Mucosa of gallbladder (tissue), 1 donor: ENCODE measurements at regions not wholly inside any gene's neighbourhood (a gene's known extent, or its start where the extent isn't known, plus 50 kb on each side); places are given as distances from the start of the nearest gene placed in this dataset.
A peak's percentile ranks its signal among the peaks of the same experiment; 100 is the strongest.

Experiments
- DNase-seq: peaks from one replicate; pipeline ENCODE4 v3.0.0-alpha.2; 2020; ENCODE audit warnings: low spot score
- donor health status: DM: no; HTN: no; CAD: no.

DNA sequence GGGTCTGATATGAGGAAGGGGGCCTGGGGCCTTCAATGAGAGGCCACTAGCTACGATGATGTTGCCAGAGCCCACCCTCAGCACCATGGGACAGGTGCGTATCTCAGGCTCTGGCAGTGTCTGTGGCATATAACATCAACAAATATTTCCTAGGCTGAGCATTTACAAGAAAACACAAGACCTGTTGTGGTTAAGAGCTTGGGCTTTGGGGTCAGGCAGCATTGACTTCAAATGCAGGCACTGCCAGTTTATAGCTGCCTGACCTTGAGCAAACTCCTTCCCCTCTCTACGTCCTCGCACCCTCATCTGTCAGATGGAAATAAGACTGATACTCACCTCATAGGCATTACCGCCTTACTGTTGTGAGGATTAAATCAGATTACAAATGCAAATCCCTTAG lies 156.0 kb downstream of the KATNAL1 start:
- no peak for DNase-seq

GRCh38 chr13:30149248-30149647 lies 158.1 kb downstream of the KATNAL1 start:
- no peak for DNase-seq

DNA sequence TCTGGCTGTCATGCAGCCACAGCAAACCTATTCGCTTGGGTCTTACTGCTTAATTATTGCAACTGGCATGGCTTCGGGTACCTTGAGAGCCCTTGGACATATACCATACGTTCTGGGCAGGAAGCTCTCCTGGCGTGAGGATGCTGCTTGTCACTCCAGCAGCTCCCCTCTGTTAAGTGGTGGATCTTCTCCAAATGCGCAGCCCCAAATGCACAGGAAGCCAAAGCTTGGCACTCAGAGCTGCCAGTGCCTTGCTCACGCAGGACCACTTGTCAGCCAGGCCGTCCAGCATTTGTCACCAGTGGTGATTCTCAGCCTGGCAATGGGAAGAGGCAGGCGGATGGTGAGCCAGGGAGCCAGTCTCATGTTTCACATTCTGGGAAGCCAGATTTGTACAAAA lies 158.6 kb downstream of the KATNAL1 start:
- DNase-seq: no peak

GRCh38 chr13:30148171-30148754 lies 159.1 kb downstream of the KATNAL1 start:
- DNase-seq: no peak

GRCh38 chr13:30147421-30147820 lies 159.9 kb downstream of the KATNAL1 start:
- no peak for DNase-seq

GRCh38 chr13:30147015-30147414 lies 160.3 kb downstream of the KATNAL1 start:
- no peak for DNase-seq

- DNase-seq: no peak
Measured at GRCh38 chr13:30145709-30146367, 161.5 kb downstream of the KATNAL1 start.

DNA sequence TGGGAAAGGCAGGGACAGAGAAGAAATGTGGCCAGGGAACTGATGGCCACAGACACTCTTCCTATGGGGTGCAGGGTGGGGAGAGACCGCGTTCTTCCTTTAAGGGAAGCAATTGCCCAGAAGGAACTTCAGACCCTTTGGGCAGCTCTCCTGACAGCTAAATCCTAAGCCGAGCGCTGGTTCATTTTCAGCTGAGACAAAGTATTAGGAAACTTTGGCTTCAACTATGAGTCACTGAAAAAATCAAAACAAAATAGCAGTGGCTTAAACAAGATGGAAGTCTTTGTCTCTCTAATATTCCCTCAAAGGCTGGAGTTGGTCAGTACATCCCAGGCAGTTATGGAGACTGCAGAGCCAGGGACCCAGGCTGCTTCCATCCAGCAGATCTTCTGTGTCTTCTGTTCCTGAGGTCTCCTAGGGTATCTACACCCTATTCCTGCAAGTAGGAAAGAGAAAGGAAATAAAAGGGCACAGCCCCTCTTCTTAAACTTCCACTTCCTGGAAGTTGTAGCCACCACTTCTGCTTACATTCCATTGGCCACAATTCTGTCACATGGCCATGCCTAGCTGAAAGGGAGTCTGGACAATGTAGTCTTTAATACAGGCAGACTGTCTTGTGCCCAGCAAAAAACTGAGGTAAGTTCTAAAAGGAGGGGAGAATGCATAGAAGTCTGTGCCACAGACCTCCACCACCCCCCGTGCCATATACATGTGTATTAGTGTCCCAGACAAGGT lies 163.5 kb downstream of the KATNAL1 start:
- no peak for DNase-seq

GRCh38 chr13:30142486-30143211 lies 164.7 kb downstream of the KATNAL1 start:
- DNase-seq: peak; percentile 23

DNA sequence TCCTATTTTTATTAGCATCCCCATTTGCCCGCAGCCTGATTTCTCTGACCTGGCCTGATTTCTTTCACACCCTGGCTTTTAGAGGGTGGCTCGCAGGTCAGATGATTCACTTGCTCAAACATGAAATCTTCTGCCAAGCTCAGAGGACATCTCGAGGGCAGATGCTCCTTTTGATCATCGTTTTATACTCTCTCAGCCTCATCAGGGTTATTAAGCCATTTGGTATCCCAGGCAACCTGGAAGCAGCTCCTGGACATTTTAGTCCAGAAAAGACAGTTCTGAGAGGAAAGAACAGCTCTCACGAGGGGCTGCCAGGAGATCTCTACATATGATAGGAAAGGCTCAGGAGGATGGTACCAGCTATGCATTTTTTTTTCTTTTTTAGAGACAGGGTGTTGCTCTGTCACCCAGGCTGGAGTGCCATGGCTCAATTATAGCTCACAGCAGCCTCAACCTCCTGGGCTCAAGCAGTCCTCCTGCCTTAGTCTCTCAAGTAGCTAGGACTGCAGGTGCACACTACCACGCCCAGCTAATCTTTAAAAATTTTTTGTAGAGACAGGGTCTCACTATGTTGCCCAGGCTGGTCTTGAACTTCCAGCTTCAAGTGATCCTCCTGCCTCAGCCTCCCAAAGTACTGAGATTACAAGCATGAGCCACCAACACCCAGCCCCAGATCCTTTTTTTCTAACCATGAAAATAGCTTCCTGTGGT lies 165.4 kb downstream of the KATNAL1 start:
- DNase-seq: no peak

DNA sequence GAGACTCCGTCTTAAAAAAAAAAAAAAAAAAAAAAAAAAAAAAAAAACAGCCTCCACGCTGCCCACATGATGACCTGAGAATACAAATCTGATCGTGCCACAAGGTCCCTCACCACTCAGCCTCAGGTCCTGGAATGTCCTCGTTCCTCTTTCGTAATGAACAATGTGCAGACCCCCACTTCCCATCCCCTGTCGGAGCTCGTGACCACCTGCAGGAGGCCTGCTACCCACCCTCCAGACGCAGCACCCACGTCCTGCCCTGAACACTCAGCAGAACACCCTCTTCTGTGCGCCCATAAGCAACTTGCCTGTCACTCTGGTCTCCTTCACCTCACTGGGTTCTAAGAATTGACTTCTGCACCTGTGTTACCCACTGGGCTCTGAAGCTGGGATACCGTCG lies 166.4 kb downstream of the KATNAL1 start:
- no peak for DNase-seq

GRCh38 chr13:30138511-30138910 lies 168.8 kb downstream of the KATNAL1 start:
- DNase-seq: no peak

GRCh38 chr13:30135868-30136267 lies 171.5 kb downstream of the KATNAL1 start:
- DNase-seq: no peak

DNA sequence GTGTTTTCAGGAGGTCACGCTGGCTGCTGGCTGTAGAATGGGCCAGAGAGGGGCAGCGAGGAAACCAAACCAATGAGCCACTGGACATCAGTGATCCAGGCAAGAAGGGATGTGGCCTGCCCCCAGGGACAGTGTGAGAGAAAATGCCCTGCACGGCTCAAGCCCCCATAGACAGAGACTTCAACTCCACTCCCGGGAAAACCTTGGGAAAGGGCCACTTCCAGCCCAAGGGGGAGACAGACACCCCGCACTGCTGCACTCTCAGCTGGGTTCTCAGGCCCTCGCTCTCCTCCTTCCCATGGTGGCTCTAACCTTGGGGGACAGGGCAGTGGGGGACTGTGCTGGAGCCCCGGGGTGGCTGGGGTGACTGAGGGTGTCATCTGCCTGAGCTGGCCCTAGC lies 172.0 kb downstream of the KATNAL1 start:
- DNase-seq: no peak

- DNase-seq: no peak
Measured at GRCh38 chr13:30134578-30134977, 172.8 kb downstream of the KATNAL1 start.

DNA sequence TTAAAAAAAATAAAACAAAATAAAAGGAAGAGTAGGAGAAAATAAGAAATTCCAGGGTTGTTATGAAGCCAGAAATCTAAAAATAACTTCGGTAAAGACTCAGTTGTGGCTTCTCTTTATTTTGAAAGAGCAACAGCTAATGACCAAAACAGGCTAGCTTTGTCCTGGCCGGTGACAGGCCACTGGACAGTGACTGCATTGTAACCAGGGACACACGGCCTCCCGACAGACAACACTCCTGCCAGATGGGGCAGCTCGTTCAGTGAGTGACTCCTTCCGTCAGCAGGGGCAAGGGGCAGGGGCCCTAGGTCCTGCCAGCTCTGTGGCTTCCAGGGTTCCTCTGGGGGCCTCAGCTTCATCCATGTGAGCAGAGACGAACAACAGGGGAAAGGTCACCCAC lies 173.4 kb downstream of the KATNAL1 start:
- no peak for DNase-seq

DNA sequence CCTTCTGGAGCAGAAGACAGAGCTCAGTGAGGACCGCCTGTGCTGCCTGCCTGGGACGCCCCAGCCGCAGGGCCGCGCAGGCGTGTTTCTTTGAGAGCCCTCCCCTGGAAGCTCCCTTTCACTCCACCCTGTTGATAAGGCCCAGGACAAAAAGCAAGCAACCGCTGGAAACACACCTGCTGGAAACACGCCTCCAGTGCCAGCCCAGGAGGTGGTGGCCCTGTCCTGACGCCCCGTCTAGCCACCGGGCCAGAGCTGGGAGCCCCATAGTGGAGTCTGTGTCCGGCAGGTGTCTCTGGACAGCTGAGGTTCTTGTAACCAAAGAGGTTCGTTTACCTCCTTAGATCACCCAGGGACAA lies 173.8 kb downstream of the KATNAL1 start:
- no peak for DNase-seq

DNA sequence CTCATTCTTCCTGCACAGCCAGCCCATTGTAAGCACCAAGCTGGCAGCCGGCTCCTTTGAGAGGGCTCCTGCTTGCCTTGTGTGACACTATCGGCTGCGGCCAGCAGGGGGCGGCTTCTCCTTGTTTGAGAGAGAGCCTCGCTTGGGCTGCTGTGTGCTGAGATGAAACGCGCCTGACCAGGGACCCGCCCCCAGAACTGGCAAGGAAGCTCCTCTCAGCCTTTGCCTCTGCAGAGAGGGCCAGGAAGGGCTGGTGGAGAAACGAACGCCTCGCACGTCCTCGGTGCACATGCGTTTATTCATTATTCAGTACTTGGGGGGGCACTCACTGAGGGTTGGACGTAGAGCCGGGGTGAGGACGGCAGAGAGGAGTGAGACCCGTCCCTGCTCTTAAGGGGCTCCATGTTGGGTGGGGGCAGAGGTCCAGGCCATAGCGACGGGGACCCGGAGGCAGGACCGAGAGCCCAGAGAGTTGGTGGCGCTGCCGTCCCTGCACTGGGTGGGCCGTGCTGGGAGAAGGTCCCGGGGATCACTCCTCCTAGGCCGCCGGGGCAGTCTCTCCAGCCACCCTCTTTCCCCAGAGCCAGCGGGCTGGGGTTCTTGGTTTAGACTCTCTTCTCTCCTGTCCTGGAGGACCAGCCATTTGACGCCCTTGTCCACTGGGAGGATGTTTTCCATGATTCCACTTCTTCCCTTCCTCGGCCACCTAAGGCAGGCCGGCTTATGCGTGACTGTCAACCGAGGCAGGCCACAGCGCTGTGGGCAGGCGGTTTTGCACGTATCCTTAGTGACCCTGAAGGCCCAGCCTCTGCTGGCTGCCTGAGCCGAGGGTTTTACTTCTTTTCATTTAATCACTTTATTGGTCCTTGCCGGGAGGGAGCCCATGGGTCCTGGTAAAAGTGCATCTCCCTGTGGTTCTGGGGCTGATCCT lies 174.5 kb downstream of the KATNAL1 start:
- peak; percentile 96 for DNase-seq

DNA sequence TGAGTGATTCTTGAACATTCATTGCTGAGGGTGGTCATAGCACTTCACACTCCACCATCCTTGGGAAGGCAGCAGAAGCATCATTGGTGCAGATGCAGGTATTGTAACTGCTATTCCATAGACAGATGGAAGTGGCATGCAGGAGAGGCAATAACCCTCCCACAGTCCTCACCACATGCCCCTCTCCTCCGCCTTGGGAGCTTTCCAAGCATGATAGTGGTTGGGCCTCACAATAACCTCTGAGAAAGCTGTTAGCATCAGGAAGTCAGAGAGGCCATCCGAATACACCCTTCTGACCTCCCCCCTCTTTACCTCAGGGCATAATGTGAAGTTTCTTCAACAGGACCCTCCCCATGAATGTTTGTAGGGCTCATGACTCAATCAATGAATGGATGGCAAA lies 177.9 kb downstream of the KATNAL1 start:
- DNase-seq: no peak

DNA sequence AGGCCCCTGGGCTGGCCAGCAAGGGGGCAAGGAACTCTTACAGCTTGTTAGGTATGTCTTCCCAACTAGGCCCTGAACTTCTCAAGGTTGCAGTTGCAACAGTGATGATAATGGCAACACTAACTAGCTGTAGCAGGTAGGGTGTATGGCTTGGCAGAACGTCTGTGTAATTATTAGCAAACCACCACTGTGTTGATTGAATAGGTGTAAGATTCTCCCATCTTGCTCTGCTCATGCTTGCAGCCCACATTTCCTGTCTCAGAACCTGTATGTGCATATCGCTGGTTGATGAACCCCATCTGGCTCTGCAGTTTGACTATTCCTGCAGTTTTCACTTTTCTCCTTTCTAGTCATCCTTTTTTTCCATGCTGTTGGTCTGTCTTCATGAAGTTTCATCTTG lies 178.8 kb downstream of the KATNAL1 start:
- no peak for DNase-seq

- DNase-seq: no peak
Measured at GRCh38 chr13:30128095-30128494, 179.3 kb downstream of the KATNAL1 start.
